ENCODE measurements at regions not wholly inside any gene's neighbourhood (a gene's known extent, or its start where the extent isn't known, plus 50 kb on each side); places are given as distances from the start of the nearest gene placed in this dataset.

DNA sequence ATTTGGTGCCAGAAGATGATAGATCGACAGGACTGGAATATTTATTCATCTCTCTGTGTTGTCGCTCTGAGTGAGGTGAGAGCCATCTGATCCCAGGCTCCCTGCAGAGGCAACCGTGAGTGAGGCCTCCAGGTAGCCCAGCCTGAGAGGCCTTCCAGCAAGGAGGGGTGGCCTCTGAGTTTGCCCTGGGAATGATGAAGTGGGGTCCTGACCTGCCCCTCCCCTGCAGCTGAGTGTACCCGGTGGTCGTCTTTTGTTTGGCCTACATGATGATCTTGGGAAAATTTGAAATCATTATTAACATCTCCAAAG lies 86.4 kb downstream of the CBLN1 start:
- DNase-seq (ENCODE audit: low read depth in 2 of 2): no peak
- Histone ChIP-seq H3K4me3 (replicated peaks in 1 of 4; ENCODE audit: control extremely low read depth in 1 of 4, insufficient read depth in 1 of 4, low read depth in 3 of 4, low read length in 4 of 4) (no peak overlapping the region), H3K9ac (ENCODE audit: insufficient read depth, low read length) (no peak overlapping the region), H3K4me1 (ENCODE audit: control insufficient read depth, extremely low read depth, insufficient read depth, low read length) (no peaks in the 10 kb centered on the region), H3K4me2 (ENCODE audit: extremely low read depth, insufficient read depth, low read length) (no peak overlapping the region), H3K9me3 (ENCODE audit: control insufficient read depth, insufficient read depth, low read depth, low read length) (no peaks in the 10 kb centered on the region), H3K79me2 (ENCODE audit: control insufficient read depth, insufficient read depth, low read length) (no peaks in the 10 kb centered on the region), H3K27me3 (ENCODE audit: control insufficient read depth, insufficient read depth, low read length) (no peaks in the 10 kb centered on the region), H4K20me1 (ENCODE audit: control insufficient read depth, extremely low read depth, insufficient read depth, low read length) (no peaks in the 10 kb centered on the region), H2AFZ (ENCODE audit: low read length) (no peak overlapping the region), H3K27ac (ENCODE audit: insufficient read depth, low read length) (no peak overlapping the region), H3K36me3 (ENCODE audit: control insufficient read depth, insufficient read depth, low read length) (no peaks in the 10 kb centered on the region)
- TF ChIP-seq, protein P1, sequence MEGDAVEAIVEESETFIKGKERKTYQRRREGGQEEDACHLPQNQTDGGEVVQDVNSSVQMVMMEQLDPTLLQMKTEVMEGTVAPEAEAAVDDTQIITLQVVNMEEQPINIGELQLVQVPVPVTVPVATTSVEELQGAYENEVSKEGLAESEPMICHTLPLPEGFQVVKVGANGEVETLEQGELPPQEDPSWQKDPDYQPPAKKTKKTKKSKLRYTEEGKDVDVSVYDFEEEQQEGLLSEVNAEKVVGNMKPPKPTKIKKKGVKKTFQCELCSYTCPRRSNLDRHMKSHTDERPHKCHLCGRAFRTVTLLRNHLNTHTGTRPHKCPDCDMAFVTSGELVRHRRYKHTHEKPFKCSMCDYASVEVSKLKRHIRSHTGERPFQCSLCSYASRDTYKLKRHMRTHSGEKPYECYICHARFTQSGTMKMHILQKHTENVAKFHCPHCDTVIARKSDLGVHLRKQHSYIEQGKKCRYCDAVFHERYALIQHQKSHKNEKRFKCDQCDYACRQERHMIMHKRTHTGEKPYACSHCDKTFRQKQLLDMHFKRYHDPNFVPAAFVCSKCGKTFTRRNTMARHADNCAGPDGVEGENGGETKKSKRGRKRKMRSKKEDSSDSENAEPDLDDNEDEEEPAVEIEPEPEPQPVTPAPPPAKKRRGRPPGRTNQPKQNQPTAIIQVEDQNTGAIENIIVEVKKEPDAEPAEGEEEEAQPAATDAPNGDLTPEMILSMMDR (conservative IDR thresholded peaks at IDR 0.05 in 1 of 2, IDR thresholded peaks at IDR 0.05 in 1 of 2; ENCODE audit: low read depth in 1 of 2, low read length in 2 of 2): no peak
- TF ChIP-seq EZH2 (IDR thresholded peaks at IDR 0.05; ENCODE audit: low read length, missing control alignments): no peak

DNA sequence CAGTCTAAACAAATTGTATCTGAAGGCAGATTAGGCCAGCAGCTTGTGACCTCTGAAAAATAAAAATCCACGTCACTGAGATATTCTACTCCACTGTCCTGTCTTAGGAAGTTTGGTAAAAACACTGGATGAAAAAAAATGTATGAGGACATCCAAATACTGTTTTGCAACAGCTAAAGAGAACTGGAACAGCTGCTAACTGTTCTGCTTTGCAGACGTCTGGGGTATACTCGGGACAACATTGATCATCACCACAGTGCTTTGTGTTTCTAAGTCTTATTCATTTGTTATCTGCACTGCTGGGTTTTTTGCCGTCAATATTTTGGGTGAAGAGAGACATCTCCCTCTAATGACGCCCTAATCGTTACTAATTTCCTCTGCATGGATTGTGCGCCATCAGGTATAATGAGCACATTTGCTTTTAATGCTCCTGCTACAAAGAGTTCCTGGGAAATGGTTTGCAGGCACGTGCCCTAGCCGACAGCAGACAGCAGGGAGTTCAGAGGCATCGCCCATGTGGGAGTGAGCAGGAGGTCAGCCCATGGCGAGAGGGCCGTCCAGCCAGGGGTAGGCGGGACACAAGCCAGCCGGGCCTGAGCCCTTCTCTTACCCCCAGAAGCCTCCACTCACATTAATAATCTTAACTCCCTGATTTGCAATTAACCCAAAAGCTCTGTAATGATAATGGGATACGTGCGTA lies 87.0 kb downstream of the CBLN1 start:
- no peak for DNase-seq (ENCODE audit: low read depth in 2 of 2)
- H3K4me1 ChIP-seq (ENCODE audit: control insufficient read depth, extremely low read depth, insufficient read depth, low read length): no peaks in the 10 kb centered on the region
- H3K9me3 ChIP-seq (ENCODE audit: control insufficient read depth, insufficient read depth, low read depth, low read length): no peaks in the 10 kb centered on the region
- no peak overlapping the region for H3K4me2 ChIP-seq (ENCODE audit: extremely low read depth, insufficient read depth, low read length)
- H3K36me3 ChIP-seq (ENCODE audit: control insufficient read depth, insufficient read depth, low read length): no peaks in the 10 kb centered on the region
- no peak overlapping the region for H3K9ac ChIP-seq (ENCODE audit: insufficient read depth, low read length)
- H3K27ac ChIP-seq (ENCODE audit: insufficient read depth, low read length): no peak overlapping the region
- no peaks in the 10 kb centered on the region for H3K27me3 ChIP-seq (ENCODE audit: control insufficient read depth, insufficient read depth, low read length)
- TF ChIP-seq, protein P1 (conservative IDR thresholded peaks at IDR 0.05 in 1 of 2, IDR thresholded peaks at IDR 0.05 in 1 of 2; ENCODE audit: low read depth in 1 of 2, low read length in 2 of 2): no peak
- TF ChIP-seq EZH2 (IDR thresholded peaks at IDR 0.05; ENCODE audit: low read length, missing control alignments): no peak
- no peaks in the 10 kb centered on the region for H3K79me2 ChIP-seq (ENCODE audit: control insufficient read depth, insufficient read depth, low read length)
- H4K20me1 ChIP-seq (ENCODE audit: control insufficient read depth, extremely low read depth, insufficient read depth, low read length): no peaks in the 10 kb centered on the region
- H3K4me3 ChIP-seq (replicated peaks in 1 of 4; ENCODE audit: control extremely low read depth in 1 of 4, insufficient read depth in 1 of 4, low read depth in 3 of 4, low read length in 4 of 4): no peak overlapping the region
- H2AFZ ChIP-seq (ENCODE audit: low read length): no peak overlapping the region

DNA sequence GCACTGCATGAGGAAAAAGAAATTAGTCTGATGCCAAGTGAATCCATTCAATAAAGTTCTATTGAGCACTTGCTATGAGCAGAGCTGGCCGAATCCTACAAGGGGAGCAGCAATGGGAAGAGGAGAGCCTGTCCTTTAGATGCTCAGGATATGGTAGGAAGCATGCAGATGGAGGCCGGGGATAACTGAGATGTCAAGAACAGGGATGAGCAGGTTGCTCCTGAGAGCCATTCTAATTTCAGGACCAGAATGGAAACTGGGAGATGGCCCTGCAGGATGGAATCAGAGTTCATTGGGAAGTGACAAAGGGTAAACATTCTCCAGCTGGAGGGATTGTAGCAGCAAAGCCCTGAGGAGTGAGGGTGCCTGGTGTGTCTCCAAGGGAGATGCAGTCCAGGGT lies 88.0 kb downstream of the CBLN1 start:
- TF ChIP-seq, protein P1 (conservative IDR thresholded peaks at IDR 0.05 in 1 of 2, IDR thresholded peaks at IDR 0.05 in 1 of 2; ENCODE audit: low read depth in 1 of 2, low read length in 2 of 2): no peak
- TF ChIP-seq EZH2 (IDR thresholded peaks at IDR 0.05; ENCODE audit: low read length, missing control alignments): no peak
- H3K36me3 ChIP-seq (ENCODE audit: control insufficient read depth, insufficient read depth, low read length): no peaks in the 10 kb centered on the region
- no peak overlapping the region for H3K9ac ChIP-seq (ENCODE audit: insufficient read depth, low read length)
- no peaks in the 10 kb centered on the region for H3K27me3 ChIP-seq (ENCODE audit: control insufficient read depth, insufficient read depth, low read length)
- no peaks in the 10 kb centered on the region for H3K79me2 ChIP-seq (ENCODE audit: control insufficient read depth, insufficient read depth, low read length)
- H3K9me3 ChIP-seq (ENCODE audit: control insufficient read depth, insufficient read depth, low read depth, low read length): no peaks in the 10 kb centered on the region
- DNase-seq (ENCODE audit: low read depth in 2 of 2): no peak
- no peak overlapping the region for H3K4me3 ChIP-seq (replicated peaks in 1 of 4; ENCODE audit: control extremely low read depth in 1 of 4, insufficient read depth in 1 of 4, low read depth in 3 of 4, low read length in 4 of 4)
- H3K4me1 ChIP-seq (ENCODE audit: control insufficient read depth, extremely low read depth, insufficient read depth, low read length): no peaks in the 10 kb centered on the region
- H3K4me2 ChIP-seq (ENCODE audit: extremely low read depth, insufficient read depth, low read length): no peak overlapping the region
- no peak overlapping the region for H2AFZ ChIP-seq (ENCODE audit: low read length)
- H4K20me1 ChIP-seq (ENCODE audit: control insufficient read depth, extremely low read depth, insufficient read depth, low read length): no peaks in the 10 kb centered on the region
- H3K27ac ChIP-seq (ENCODE audit: insufficient read depth, low read length): no peak overlapping the region

Measured in fibroblast of lung (primary cell).